C1 segment of cervical spinal cord (tissue), 14 donors: ENCODE measurements at regions not wholly inside any gene's neighbourhood (a gene's known extent, or its start where the extent isn't known, plus 50 kb on each side); places are given as distances from the start of the nearest gene placed in this dataset.
"Not testable (repeated sequence)": the region's sequence is repeated elsewhere in the genome, so short reads cannot be mapped to it uniquely, and the experiment has no call there.

Experiments
- DNase-seq, 14 donors: peaks; one replicate each; lab custom pipeline; 2025; lab: John Stamatoyannopoulos, UW

GRCh38 chr1:5686925-5687706 lies 305.1 kb downstream of the NPHP4 start:
- DNase-seq = no peak

DNA sequence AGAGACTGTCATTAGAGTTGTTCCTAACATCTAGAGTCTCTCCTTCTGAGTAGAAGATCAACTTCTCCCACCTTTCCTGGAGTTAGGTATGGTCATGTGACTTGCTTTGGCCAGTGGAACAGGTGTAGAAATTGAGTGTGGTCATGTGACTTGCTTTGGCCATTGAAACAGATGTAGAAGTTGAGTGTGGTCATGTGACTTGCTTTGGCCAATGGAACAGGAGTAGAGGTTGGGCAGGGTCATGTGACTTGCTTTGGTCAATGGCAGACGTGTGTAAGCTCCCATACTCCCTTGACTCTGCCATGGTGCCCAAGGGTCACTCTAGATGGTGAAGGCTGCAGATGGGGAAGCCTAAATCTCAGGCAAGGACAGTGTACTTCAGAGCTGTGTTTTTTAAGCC lies 306.0 kb downstream of the NPHP4 start:
- DNase-seq = no peak

DNA sequence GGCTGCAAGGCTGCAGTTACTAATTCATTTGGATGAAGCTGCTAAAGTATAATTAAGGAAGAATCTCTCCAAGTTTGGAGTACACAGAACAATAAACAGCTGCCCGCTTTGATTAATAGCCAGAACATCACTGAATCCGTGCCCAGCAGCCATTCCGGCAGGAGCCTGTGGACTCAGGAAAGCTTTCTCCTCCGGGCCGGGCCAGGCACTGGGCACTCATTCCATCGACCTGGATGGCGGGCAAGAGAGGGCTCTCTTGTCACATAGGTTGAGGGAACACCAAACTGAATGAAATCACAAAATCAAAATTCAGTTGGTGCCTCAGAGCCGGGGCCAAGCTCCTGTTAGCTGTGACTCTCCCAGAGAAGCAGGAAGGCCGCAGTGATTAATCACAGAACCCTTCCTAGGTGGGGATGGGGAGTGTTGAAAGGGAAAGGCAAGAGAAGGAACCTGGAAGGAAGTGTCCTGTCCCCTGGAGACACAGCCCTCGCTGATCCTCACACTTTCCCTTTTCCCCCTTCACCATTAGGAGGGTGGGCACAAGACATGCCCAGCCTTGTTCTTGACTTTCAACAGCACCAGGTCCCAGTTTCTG lies 306.7 kb downstream of the NPHP4 start:
- no peak for DNase-seq

- DNase-seq = no peak
Observed at GRCh38 chr1:5684791-5685190, 307.4 kb downstream of the NPHP4 start.

DNA sequence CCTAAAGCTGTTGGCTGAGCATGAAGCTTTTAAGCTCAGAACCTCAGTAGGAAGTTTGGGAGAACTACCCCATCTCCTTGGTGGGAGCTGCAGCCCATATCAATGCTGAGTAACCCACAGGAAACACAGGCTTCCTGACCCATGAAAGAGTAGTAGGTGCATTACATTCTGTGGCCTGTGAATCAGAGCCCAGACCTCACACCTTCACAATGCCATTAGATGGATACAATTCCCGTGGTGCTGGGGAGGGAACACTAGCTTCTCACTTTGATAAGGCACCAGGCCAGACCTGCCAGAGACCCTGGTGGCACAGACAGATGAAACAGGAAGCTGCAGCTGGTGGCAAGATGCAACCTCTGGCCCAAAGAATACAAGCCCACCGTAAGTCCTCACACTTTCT lies 308.8 kb downstream of the NPHP4 start:
- no peak for DNase-seq

GRCh38 chr1:5682626-5683225 lies 309.5 kb downstream of the NPHP4 start:
- DNase-seq = no peak

DNA sequence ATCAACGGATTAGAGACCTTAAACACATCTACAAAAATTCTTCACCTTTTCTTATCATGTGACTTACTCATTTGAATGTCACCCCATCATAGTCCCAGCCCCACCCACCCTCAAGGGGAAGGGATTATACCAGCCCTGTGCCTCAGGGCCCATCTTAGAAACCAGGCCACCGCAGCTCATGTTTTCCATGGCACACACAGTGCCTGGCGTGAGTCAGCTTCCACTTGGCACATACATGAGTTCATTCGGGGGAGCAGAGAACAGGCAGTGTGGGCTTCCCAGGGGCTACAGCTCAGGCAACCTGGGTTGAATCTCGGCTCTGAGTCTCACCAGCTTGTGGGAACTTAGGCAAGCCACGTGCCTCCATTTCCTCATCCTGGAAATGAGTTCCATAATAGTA lies 310.6 kb downstream of the NPHP4 start:
- DNase-seq = no peak

- no peak for DNase-seq
Observed at GRCh38 chr1:5680600-5680999, 311.6 kb downstream of the NPHP4 start.

DNA sequence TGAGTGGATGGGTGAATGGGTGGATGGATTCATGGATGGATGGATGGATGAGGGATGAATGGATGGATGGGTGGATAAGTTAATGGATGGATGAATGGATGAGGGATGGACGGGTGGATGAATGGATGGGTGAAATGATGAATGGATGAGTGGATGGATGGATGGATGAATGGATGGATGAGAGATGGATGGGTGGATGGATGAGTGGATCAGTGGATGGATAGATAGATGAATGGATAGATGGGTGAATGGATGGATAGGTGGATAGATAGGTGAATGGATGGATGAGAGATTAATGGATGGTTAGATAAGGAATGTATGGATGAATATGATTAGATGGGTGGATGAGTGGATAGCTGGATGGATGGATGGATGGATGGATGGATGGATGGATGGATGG lies 313.5 kb downstream of the NPHP4 start:
- DNase-seq = no peak

GRCh38 chr1:5672355-5672754 lies 319.9 kb downstream of the NPHP4 start:
- not testable (repeated sequence) for DNase-seq

GRCh38 chr1:5670590-5671350 lies 321.5 kb downstream of the NPHP4 start:
- no peak for DNase-seq

GRCh38 chr1:5667513-5668325 lies 324.5 kb downstream of the NPHP4 start:
- no peak for DNase-seq

- DNase-seq = no peak
Observed at GRCh38 chr1:5664906-5665875, 327.0 kb downstream of the NPHP4 start.

DNA sequence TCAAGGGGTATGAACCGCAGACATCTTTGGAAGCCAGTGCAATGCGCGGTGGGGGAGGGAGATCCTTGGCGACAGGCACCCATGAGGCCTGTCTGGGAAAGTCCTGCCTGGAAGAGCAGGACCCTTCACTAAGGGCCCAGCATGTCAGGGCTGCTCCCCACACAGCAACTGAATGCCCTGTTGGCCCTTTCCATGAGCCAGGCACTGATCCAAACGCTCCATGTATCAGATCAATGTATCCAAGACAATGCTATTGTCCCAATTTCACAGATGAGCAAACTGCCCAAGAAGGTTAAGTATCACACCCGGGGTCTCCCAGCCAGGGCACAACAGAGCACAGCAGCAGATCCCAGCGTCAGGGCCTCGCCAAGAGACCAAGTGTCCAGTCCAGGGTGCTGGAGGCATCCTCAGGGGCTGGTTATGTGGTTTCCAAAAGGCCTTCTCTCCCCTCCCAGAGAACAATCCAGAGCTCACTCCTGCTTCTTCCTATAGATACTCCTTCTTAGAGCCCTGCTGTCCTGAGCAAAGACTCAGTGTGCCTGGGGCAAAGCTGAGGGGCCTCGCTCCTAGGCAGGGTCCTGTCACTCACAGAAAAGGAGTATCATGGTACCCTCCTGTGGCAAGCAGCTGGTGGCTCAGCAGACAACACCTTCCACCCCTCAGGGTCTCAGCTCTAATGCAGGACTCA lies 328.0 kb downstream of the NPHP4 start:
- DNase-seq = no peak

DNA sequence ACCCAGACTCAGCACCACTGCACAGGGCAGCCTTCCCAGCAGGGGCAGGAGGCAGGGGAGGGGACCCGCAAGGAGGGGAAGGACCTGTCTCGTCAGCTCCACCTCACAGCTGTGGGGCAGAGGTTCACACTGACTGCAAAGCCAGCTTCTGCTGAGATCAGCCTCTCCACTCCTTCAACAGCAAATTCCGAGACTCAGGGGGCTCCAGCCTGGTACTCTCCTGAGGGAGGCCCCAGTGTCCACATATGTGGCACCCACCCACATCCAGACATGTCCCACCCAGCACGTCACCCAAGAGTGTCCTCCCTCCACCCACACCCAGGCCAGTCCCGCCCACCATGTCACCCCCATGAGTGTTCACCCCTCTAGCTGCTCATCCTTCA lies 329.5 kb downstream of the NPHP4 start:
- no peak for DNase-seq

- no peak for DNase-seq
Observed at GRCh38 chr1:5662086-5662743, 330.0 kb downstream of the NPHP4 start.

- no peak for DNase-seq
Observed at GRCh38 chr1:5661196-5662085, 330.8 kb downstream of the NPHP4 start.
